Liver (tissue), 7 donors: ENCODE measurements at regions not wholly inside any gene's neighbourhood (a gene's known extent, or its start where the extent isn't known, plus 50 kb on each side); places are given as distances from the start of the nearest gene placed in this dataset.

Experiments used
- DNase-seq: peaks from one replicate; pipeline ENCODE4 v3.0.0-alpha.2; 2017; ENCODE audit warnings: low spot score
- H3K27ac ChIP-seq, 2 donors: one replicate each; pipeline ENCODE4 v1.7.0; 2013; ENCODE audit warnings: inconsistent platforms in 2 of 2, low read length in 2 of 2, control low read depth in 1 of 2, low read depth in 1 of 2, mild to moderate bottlenecking in 1 of 2
- H3K27me3 ChIP-seq, 4 donors: one replicate each; pipeline versions ENCODE4 v1.6.1 to v1.7.0; 2013; ENCODE audit warnings: low read length in 3 of 4, inconsistent platforms in 1 of 4, mild to moderate bottlenecking in 1 of 4, moderate library complexity in 1 of 4; ENCODE audit not compliant: control insufficient read depth in 4 of 4, insufficient read depth in 4 of 4
- H3K36me3 ChIP-seq, 4 donors: one replicate each; pipeline versions ENCODE4 v1.6.1 to v1.7.0; 2013; ENCODE audit warnings: low read length in 3 of 4, mild to moderate bottlenecking in 3 of 4, low read depth in 1 of 4, moderate library complexity in 1 of 4; ENCODE audit not compliant: control insufficient read depth in 4 of 4, insufficient read depth in 3 of 4
- H3K4me1 ChIP-seq, 4 donors: one replicate each; pipeline versions ENCODE4 v1.6.1 to v1.7.0; 2013; ENCODE audit warnings: low read length in 3 of 4, mild to moderate bottlenecking in 3 of 4, moderate library complexity in 1 of 4; ENCODE audit not compliant: control insufficient read depth in 4 of 4, insufficient read depth in 4 of 4
- H3K4me3 ChIP-seq, 3 donors: one replicate each; pipeline versions ENCODE4 v1.6.1 to v1.7.0; 2013; ENCODE audit warnings: low read length in 3 of 3, control low read depth in 1 of 3, low read depth in 1 of 3, mild to moderate bottlenecking in 1 of 3
- H3K9ac ChIP-seq, 2 donors: one replicate each; pipeline ENCODE4 v1.7.0; 2013; ENCODE audit warnings: low read length in 2 of 2, mild to moderate bottlenecking in 2 of 2, moderate library complexity in 2 of 2, control low read depth in 1 of 2, low read depth in 1 of 2
- H3K9me3 ChIP-seq, 4 donors: one replicate each; pipeline versions ENCODE4 v1.6.1 to v1.7.0; 2013; ENCODE audit warnings: low read length in 3 of 4; ENCODE audit not compliant: control insufficient read depth in 4 of 4
- EGR1 ChIP-seq, 2 donors: IDR thresholded peaks; 2 replicates each; pipeline ENCODE4 v1.6.1; 2016 to 2018; ENCODE audit warnings: antibody characterized with exemption in 2 of 2, low read depth in 2 of 2
- FOXA1 ChIP-seq: IDR thresholded peaks from 2 replicates; pipeline ENCODE4 v1.6.1; 2016; ENCODE audit warnings: antibody characterized with exemption
- FOXA2 ChIP-seq: IDR thresholded peaks from 2 replicates; pipeline ENCODE4 v1.6.1; 2016; ENCODE audit warnings: antibody characterized with exemption
- GABPA ChIP-seq, 2 donors: IDR thresholded peaks in 1 of 2; conservative IDR thresholded peaks in 1 of 2; 2 replicates each; pipeline ENCODE4 v1.6.1; 2016; ENCODE audit warnings: antibody characterized with exemption in 2 of 2, mild to moderate bottlenecking in 1 of 2, moderate library complexity in 1 of 2
- HNF4A ChIP-seq, 2 donors: conservative IDR thresholded peaks; 2 replicates each; pipeline ENCODE4 v1.6.1; 2016; ENCODE audit warnings: antibody characterized with exemption in 2 of 2, mild to moderate bottlenecking in 2 of 2
- JUND ChIP-seq, 2 donors: IDR thresholded peaks; 2 replicates each; pipeline ENCODE4 v1.6.1; 2016; ENCODE audit warnings: antibody characterized with exemption in 2 of 2
- NR2F2 ChIP-seq: IDR thresholded peaks from 2 replicates; pipeline ENCODE4 v1.6.1; 2016; ENCODE audit warnings: antibody characterized with exemption
- RAD21 ChIP-seq, 2 donors: IDR thresholded peaks; 2 replicates each; pipeline ENCODE4 v1.6.1; 2016; ENCODE audit warnings: antibody characterized with exemption in 2 of 2, mild to moderate bottlenecking in 2 of 2
- RXRA ChIP-seq, 2 donors: IDR thresholded peaks; 2 replicates each; pipeline ENCODE4 v1.6.1; 2017 to 2018; ENCODE audit warnings: antibody characterized with exemption in 2 of 2, mild to moderate bottlenecking in 1 of 2
- TAF1 ChIP-seq: conservative IDR thresholded peaks from 2 replicates; pipeline ENCODE4 v1.6.1; 2016; ENCODE audit warnings: antibody characterized with exemption, mild to moderate bottlenecking
- YY1 ChIP-seq: IDR thresholded peaks from 2 replicates; pipeline ENCODE4 v1.6.1; 2016; ENCODE audit warnings: antibody characterized with exemption, mild to moderate bottlenecking
- TF ChIP-seq, protein P1 (sequence below): fragments of 150-350 bp; IDR thresholded peaks from 2 replicates; pipeline ENCODE4 v1.5.1; 2017; ENCODE audit warnings: improper control_type of control experiment, low read depth, low read length; ENCODE audit not compliant: missing input control
- TF ChIP-seq, protein P2 (sequence below): IDR thresholded peaks from 2 replicates; pipeline ENCODE4 v1.6.1; 2016; ENCODE audit warnings: antibody characterized with exemption
- TF ChIP-seq, protein P3 (sequence below): IDR thresholded peaks from 2 replicates; pipeline ENCODE4 v1.6.1; 2016; ENCODE audit warnings: antibody characterized with exemption, mild to moderate bottlenecking
- TF ChIP-seq, protein P4 (sequence below): IDR thresholded peaks from 2 replicates; pipeline ENCODE4 v1.6.1; 2016; ENCODE audit warnings: antibody characterized with exemption
- TF ChIP-seq, protein P5 (sequence below): IDR thresholded peaks from 2 replicates; pipeline ENCODE4 v1.6.1; 2016; ENCODE audit warnings: antibody characterized with exemption
- donor health status: healthy.
- donor health status: healthy.
- donor health status: healthy.
- donor health status: healthy.

DNA sequence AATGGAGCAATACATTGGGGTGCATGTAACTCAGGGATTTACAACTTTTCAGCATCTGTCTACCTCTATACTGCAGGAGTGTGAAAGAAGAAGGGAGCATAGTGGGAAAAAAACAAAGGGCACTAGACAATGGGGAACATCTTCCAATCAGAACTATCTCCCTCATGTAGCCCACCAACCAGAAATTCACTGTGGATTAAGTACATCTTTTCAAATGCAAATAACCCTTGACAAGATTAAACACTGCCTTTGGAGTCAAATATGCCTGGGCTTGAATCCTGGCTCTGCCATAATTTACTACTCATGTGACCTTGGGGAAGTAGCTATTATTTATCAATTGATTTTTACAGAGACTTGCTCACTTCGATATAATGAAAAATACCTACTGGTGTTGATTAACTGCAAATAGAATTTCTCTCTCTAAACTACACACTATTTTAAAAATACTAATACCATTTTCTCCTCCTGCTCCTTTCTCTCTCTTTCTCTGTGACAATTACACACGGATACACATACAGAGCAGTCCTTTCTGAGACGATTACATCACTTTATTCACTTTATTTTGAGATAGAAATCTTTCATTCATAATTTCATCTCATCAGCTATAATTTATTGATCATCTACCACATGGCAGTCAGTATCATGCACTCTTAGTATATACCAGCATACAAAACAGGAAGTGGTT lies 783.7 kb downstream of the FRK start (continued):
- TF ChIP-seq HNF4A (conservative IDR thresholded peaks at IDR 0.05) (no peak), JUND (IDR thresholded peaks at IDR 0.05) (no peak), RXRA (IDR thresholded peaks at IDR 0.05) (no peak)
- TF ChIP-seq, protein P1, sequence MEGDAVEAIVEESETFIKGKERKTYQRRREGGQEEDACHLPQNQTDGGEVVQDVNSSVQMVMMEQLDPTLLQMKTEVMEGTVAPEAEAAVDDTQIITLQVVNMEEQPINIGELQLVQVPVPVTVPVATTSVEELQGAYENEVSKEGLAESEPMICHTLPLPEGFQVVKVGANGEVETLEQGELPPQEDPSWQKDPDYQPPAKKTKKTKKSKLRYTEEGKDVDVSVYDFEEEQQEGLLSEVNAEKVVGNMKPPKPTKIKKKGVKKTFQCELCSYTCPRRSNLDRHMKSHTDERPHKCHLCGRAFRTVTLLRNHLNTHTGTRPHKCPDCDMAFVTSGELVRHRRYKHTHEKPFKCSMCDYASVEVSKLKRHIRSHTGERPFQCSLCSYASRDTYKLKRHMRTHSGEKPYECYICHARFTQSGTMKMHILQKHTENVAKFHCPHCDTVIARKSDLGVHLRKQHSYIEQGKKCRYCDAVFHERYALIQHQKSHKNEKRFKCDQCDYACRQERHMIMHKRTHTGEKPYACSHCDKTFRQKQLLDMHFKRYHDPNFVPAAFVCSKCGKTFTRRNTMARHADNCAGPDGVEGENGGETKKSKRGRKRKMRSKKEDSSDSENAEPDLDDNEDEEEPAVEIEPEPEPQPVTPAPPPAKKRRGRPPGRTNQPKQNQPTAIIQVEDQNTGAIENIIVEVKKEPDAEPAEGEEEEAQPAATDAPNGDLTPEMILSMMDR, result no peak
- TF ChIP-seq, protein P2, sequence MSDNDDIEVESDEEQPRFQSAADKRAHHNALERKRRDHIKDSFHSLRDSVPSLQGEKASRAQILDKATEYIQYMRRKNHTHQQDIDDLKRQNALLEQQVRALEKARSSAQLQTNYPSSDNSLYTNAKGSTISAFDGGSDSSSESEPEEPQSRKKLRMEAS, result no peak

DNA sequence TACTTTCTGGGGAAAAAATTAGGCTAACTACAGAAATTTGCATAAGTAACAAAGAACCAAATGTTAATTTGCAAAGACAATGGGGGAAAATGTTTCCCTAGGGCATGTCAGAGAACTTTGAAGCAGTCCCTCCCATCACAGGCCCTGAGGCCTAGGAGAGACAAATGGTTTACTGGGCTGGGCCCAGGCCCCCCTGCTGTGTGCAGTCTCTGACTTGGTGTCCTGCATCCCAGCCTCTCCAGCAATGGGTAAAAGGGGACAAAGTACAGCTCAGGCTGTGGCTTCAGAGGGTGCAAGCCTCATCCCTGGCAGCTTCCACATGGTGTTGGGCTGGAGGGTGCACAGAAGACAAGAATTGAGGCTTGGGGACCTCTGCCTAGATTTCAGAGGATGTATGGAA lies 788.4 kb downstream of the FRK start:
- Histone ChIP-seq H3K36me3 (no peaks in the 10 kb centered on the region), H3K9me3 (no peaks in the 10 kb centered on the region), H3K4me3 (no peak overlapping the region), H3K27ac (no peak overlapping the region), H3K27me3 (no peaks in the 10 kb centered on the region), H3K4me1 (no peaks in the 10 kb centered on the region), H3K9ac (no peak overlapping the region)
- TF ChIP-seq NR2F2, result no peak
- no peak for TF ChIP-seq EGR1 (IDR thresholded peaks at IDR 0.05; ENCODE audit: low read depth in 2 of 2)
- TF ChIP-seq FOXA2, result no peak
- no peak for TF ChIP-seq TAF1
- no peak for TF ChIP-seq YY1
- TF ChIP-seq, protein P3, sequence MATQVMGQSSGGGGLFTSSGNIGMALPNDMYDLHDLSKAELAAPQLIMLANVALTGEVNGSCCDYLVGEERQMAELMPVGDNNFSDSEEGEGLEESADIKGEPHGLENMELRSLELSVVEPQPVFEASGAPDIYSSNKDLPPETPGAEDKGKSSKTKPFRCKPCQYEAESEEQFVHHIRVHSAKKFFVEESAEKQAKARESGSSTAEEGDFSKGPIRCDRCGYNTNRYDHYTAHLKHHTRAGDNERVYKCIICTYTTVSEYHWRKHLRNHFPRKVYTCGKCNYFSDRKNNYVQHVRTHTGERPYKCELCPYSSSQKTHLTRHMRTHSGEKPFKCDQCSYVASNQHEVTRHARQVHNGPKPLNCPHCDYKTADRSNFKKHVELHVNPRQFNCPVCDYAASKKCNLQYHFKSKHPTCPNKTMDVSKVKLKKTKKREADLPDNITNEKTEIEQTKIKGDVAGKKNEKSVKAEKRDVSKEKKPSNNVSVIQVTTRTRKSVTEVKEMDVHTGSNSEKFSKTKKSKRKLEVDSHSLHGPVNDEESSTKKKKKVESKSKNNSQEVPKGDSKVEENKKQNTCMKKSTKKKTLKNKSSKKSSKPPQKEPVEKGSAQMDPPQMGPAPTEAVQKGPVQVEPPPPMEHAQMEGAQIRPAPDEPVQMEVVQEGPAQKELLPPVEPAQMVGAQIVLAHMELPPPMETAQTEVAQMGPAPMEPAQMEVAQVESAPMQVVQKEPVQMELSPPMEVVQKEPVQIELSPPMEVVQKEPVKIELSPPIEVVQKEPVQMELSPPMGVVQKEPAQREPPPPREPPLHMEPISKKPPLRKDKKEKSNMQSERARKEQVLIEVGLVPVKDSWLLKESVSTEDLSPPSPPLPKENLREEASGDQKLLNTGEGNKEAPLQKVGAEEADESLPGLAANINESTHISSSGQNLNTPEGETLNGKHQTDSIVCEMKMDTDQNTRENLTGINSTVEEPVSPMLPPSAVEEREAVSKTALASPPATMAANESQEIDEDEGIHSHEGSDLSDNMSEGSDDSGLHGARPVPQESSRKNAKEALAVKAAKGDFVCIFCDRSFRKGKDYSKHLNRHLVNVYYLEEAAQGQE, result no peak
- TF ChIP-seq FOXA1, result no peak
- TF ChIP-seq, protein P4, sequence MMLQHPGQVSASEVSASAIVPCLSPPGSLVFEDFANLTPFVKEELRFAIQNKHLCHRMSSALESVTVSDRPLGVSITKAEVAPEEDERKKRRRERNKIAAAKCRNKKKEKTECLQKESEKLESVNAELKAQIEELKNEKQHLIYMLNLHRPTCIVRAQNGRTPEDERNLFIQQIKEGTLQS, result no peak
- no peak for TF ChIP-seq RAD21 (IDR thresholded peaks at IDR 0.05)
- no peak for TF ChIP-seq RXRA (IDR thresholded peaks at IDR 0.05)
- TF ChIP-seq, protein P5, sequence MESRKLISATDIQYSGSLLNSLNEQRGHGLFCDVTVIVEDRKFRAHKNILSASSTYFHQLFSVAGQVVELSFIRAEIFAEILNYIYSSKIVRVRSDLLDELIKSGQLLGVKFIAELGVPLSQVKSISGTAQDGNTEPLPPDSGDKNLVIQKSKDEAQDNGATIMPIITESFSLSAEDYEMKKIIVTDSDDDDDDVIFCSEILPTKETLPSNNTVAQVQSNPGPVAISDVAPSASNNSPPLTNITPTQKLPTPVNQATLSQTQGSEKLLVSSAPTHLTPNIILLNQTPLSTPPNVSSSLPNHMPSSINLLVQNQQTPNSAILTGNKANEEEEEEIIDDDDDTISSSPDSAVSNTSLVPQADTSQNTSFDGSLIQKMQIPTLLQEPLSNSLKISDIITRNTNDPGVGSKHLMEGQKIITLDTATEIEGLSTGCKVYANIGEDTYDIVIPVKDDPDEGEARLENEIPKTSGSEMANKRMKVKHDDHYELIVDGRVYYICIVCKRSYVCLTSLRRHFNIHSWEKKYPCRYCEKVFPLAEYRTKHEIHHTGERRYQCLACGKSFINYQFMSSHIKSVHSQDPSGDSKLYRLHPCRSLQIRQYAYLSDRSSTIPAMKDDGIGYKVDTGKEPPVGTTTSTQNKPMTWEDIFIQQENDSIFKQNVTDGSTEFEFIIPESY, result no peak
- no peak for TF ChIP-seq GABPA (IDR thresholded peaks at IDR 0.05 in 1 of 2, conservative IDR thresholded peaks at IDR 0.05 in 1 of 2)
- TF ChIP-seq HNF4A (conservative IDR thresholded peaks at IDR 0.05), result no peak
- TF ChIP-seq, protein P1, result no peak
- TF ChIP-seq, protein P2, result no peak
- no peak for TF ChIP-seq JUND (IDR thresholded peaks at IDR 0.05)
- no peak for DNase-seq
